ENCODE measurements at regions not wholly inside any gene's neighbourhood (a gene's known extent, or its start where the extent isn't known, plus 50 kb on each side); places are given as distances from the start of the nearest gene placed in this dataset.

DNA sequence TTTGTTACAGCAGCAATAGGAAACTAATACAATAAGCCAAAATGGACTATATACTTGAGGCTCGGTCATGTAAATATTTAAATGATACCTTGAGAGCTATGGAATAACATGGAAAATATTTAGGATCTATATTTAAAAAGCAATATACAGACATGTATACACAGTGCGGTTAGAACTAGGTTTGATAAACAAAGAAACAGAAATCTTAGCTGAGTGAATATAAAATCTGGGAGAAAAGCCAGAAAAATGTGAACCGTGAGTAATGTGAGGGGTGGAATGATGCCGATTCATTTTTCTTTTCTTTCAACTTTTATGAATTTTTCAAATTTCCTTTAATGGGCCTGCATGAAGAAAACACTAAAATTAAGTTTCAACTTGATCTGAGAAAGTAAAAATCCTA, 104.1 kb downstream of the ATXN3L start:
- Histone ChIP-seq H3K9me2 (ENCODE audit: insufficient read depth) (no peaks in the 10 kb centered on the region), H3K4me3 (replicated peaks in 1 of 2; ENCODE audit: low read depth in 1 of 2, low read length in 2 of 2) (no peak overlapping the region), H3K4me1 (ENCODE audit: control insufficient read depth in 1 of 2, insufficient read depth in 2 of 2, low read length in 2 of 2) (no peaks in the 10 kb centered on the region), H2AFZ (ENCODE audit: low read depth, low read length, poor library complexity, severe bottlenecking) (no peak overlapping the region), H3K27me3 (ENCODE audit: insufficient read depth, low read length) (no peaks in the 10 kb centered on the region), H3K4me2 (ENCODE audit: low read length) (no peak overlapping the region), H3K27ac (ENCODE audit: low read depth, low read length) (no peak overlapping the region), H3K9ac (ENCODE audit: low read length) (no peak overlapping the region), H3K9me3 (ENCODE audit: control insufficient read depth in 1 of 2, insufficient read depth in 1 of 2, low read depth in 1 of 2, low read length in 2 of 2) (no peaks in the 10 kb centered on the region), H4K20me1 (ENCODE audit: insufficient read depth) (no peaks in the 10 kb centered on the region), H3K79me2 (ENCODE audit: insufficient read depth, low read length) (no peaks in the 10 kb centered on the region), H3K36me3 (ENCODE audit: control insufficient read depth in 1 of 2, insufficient read depth in 2 of 2, low read length in 2 of 2) (no peaks in the 10 kb centered on the region)
- DNase-seq (ENCODE audit: low read depth, low spot score) = no peak
- POLR2A ChIA-PET = no interaction called here
- CTCF ChIA-PET = no interaction called here
- no peak for ATAC-seq
- RAD21 ChIA-PET (ENCODE audit: low non-redundant PET in 1 of 2, low total read pairs in 2 of 2, uncharacterized antibody in 2 of 2, unreplicated experiment in 2 of 2) = no interaction called here
- TF ChIP-seq SRF (IDR thresholded peaks at IDR 0.05; ENCODE audit: low read depth) (no peak), EGR1 (IDR thresholded peaks at IDR 0.05; ENCODE audit: low read depth) (no peak), SIN3A (IDR thresholded peaks at IDR 0.05; ENCODE audit: low read depth) (no peak), ZNF274 (IDR thresholded peaks at IDR 0.05; ENCODE audit: low read depth, low read length) (no peak), YY1 (IDR thresholded peaks at IDR 0.05; ENCODE audit: extremely low read depth, insufficient replicate concordance, low read depth, low read length) (no peak), CEBPB (IDR thresholded peaks at IDR 0.05; ENCODE audit: low read depth) (no peak), RAD21 (IDR thresholded peaks at IDR 0.05; ENCODE audit: low read depth) (no peak), ZFX (IDR thresholded peaks at IDR 0.05) (no peak), POLR2AphosphoS5 (IDR thresholded peaks at IDR 0.05; ENCODE audit: low read depth, low read length) (no peak)
- TF ChIP-seq, protein P1, sequence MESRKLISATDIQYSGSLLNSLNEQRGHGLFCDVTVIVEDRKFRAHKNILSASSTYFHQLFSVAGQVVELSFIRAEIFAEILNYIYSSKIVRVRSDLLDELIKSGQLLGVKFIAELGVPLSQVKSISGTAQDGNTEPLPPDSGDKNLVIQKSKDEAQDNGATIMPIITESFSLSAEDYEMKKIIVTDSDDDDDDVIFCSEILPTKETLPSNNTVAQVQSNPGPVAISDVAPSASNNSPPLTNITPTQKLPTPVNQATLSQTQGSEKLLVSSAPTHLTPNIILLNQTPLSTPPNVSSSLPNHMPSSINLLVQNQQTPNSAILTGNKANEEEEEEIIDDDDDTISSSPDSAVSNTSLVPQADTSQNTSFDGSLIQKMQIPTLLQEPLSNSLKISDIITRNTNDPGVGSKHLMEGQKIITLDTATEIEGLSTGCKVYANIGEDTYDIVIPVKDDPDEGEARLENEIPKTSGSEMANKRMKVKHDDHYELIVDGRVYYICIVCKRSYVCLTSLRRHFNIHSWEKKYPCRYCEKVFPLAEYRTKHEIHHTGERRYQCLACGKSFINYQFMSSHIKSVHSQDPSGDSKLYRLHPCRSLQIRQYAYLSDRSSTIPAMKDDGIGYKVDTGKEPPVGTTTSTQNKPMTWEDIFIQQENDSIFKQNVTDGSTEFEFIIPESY (IDR thresholded peaks at IDR 0.05; ENCODE audit: extremely low read depth, insufficient replicate concordance, low read length) = no peak
- intact Hi-C loops (cut with micrococcal nuclease) = no loop called here
- no TSS peak for BruUV-seq (replicated peaks)

All from HCT116 (cell line).